K562 (cell line): ENCODE measurements at regions not wholly inside any gene's neighbourhood (a gene's known extent, or its start where the extent isn't known, plus 50 kb on each side); places are given as distances from the start of the nearest gene placed in this dataset.

Source experiments
- BRD9 ChIP-seq: fragments of 450-650 bp; IDR thresholded peaks from 2 replicates; pipeline ENCODE4 v1.6.1; 2018; ENCODE audit warnings: low read depth; ENCODE audit not compliant: partially characterized antibody
- CEBPG ChIP-seq, 3 experiments: fragments of 200-800 bp in 1 of 3; sonication (Bioruptor generic) in 1 of 3; sonication (generic) in 1 of 3; formaldehyde crosslinking in 1 of 3; IDR thresholded peaks in 2 of 3; conservative IDR thresholded peaks in 1 of 3; 2 replicates each; pipeline versions ENCODE4 v1.6.1 to v1.8.0; 2016 to 2022; ENCODE audit warnings: missing compliant biosample characterization in 2 of 3, missing genetic modification characterization in 2 of 3, mild to moderate bottlenecking in 1 of 3, missing genetic modification reagents in 1 of 3
- FOXO4 ChIP-seq: fragments of 450-650 bp; formaldehyde crosslinking; IDR thresholded peaks from 2 replicates; pipeline ENCODE4 v1.4.0; 2020; ENCODE audit warnings: mild to moderate bottlenecking, moderate library complexity
- GTF2B ChIP-seq: IDR thresholded peaks from 2 replicates; pipeline ENCODE4 v1.6.1; 2011; ENCODE audit not compliant: insufficient read length; ENCODE audit errors: extremely low read depth
- HNRNPL ChIP-seq: fragments of 200-400 bp; formaldehyde crosslinking; IDR thresholded peaks from 2 replicates; pipeline ENCODE4 v1.6.1; 2017; ENCODE audit warnings: low read depth, mild to moderate bottlenecking, low read length
- NR3C1 ChIP-seq: sonication (generic); formaldehyde crosslinking; IDR thresholded peaks from 2 replicates; pipeline ENCODE4 v1.8.1; 2022; ENCODE audit warnings: missing genetic modification reagents
- TBP ChIP-seq: optimal IDR thresholded peaks from 2 replicates; pipeline ENCODE3; 2011; ENCODE audit warnings: low read depth, low read length, improper control_type of control experiment
- ZFPM2 ChIP-seq: fragments of 250-450 bp; sonication (Bioruptor Pico); IDR thresholded peaks from 2 replicates; pipeline ENCODE4 v1.5.1; 2022; ENCODE audit warnings: mild to moderate bottlenecking
- ZNF121 ChIP-seq: sonication (generic); formaldehyde crosslinking; conservative IDR thresholded peaks from 2 replicates; pipeline ENCODE4 v1.8.0; 2022; ENCODE audit warnings: missing genetic modification reagents
- ZNF212 ChIP-seq: fragments of 450-650 bp; formaldehyde crosslinking; IDR thresholded peaks from 2 replicates; pipeline ENCODE4 v1.4.0; 2020; ENCODE audit warnings: mild to moderate bottlenecking
- ZNF655 ChIP-seq: fragments of 250-450 bp; sonication (Bioruptor Pico); IDR thresholded peaks from 2 replicates; pipeline ENCODE4 v1.5.0; 2021
- ZNF75A ChIP-seq: fragments of 450-650 bp; formaldehyde crosslinking; IDR thresholded peaks from 2 replicates; pipeline ENCODE4 v1.4.0; 2020; ENCODE audit warnings: mild to moderate bottlenecking

- TF ChIP-seq FOXO4 (CRISPR knock-in tag): no peak
- TF ChIP-seq GTF2B: no peak
- no peak for TF ChIP-seq NR3C1 (CRISPR knock-in tag)
- TF ChIP-seq ZNF121 (CRISPR knock-in tag): no peak
- TF ChIP-seq ZNF75A (CRISPR knock-in tag): no peak
- TF ChIP-seq TBP: no peak
- no peak for TF ChIP-seq ZNF212 (CRISPR knock-in tag)
- no peak for TF ChIP-seq CEBPG (CRISPR knock-in tag; IDR thresholded peaks at IDR 0.05)
- no peak for TF ChIP-seq CEBPG (tag; conservative IDR thresholded peaks at IDR 0.05 in 1 of 2, IDR thresholded peaks at IDR 0.05 in 1 of 2)
- no peak for TF ChIP-seq HNRNPL
- no peak for TF ChIP-seq ZFPM2
- TF ChIP-seq BRD9: no peak
- no peak for TF ChIP-seq ZNF655
Measured at GRCh38 chr12:43015090-43015737, 425.7 kb upstream of the PRICKLE1 start (continued).
